Keratinocyte (primary cell): ENCODE measurements at regions not wholly inside any gene's neighbourhood (a gene's known extent, or its start where the extent isn't known, plus 50 kb on each side); places are given as distances from the start of the nearest gene placed in this dataset.

ENCODE experiments used
- DNase-seq: peaks from one replicate; pipeline ENCODE4 v3.0.0-alpha.2; 2011; ENCODE audit warnings: low read depth, missing footprints, low spot score
- FAIRE-seq: peaks from 2 replicates; lab custom pipeline; 2011; peaks lifted over from hg19 to GRCh38; lab: Jason Lieb, UNC
- H2AFZ ChIP-seq: 2 replicates; pipeline ENCODE4 v1.6.0; 2012; ENCODE audit warnings: low read length, control low read depth, inconsistent platforms; ENCODE audit not compliant: control insufficient read depth
- H3K27ac ChIP-seq: 2 replicates; pipeline ENCODE4 v1.5.1; 2011; ENCODE audit warnings: low read length; ENCODE audit not compliant: control insufficient read depth, insufficient read depth
- H3K27me3 ChIP-seq: 3 replicates; pipeline ENCODE4 v1.6.0; 2011; ENCODE audit warnings: low read length; ENCODE audit not compliant: control insufficient read depth, insufficient read depth; ENCODE audit errors: extremely low read depth
- H3K36me3 ChIP-seq, 2 experiments: 2 replicates in 1 of 2; 3 replicates in 1 of 2; pipeline ENCODE4 v1.5.1; 2011; ENCODE audit warnings: low read length in 2 of 2, mild to moderate bottlenecking in 1 of 2; ENCODE audit not compliant: control insufficient read depth in 2 of 2, insufficient read depth in 2 of 2; ENCODE audit errors: extremely low read depth in 1 of 2
- H3K4me1 ChIP-seq: 3 replicates; pipeline ENCODE4 v1.5.1; 2011; ENCODE audit warnings: low read length; ENCODE audit not compliant: control insufficient read depth, insufficient read depth; ENCODE audit errors: extremely low read depth
- H3K4me2 ChIP-seq: 3 replicates; pipeline ENCODE4 v1.6.0; 2011; ENCODE audit warnings: low read depth, low read length; ENCODE audit not compliant: control insufficient read depth, insufficient read depth; ENCODE audit errors: extremely low read depth
- H3K4me3 ChIP-seq, 3 experiments: fragments of 200-600 bp in 1 of 3; sonication (generic) in 1 of 3; 2 replicates in 2 of 3; 3 replicates in 1 of 3; pipeline ENCODE4 v1.5.1; 2011 to 2016; ENCODE audit warnings: low read length in 3 of 3, mild to moderate bottlenecking in 3 of 3, control low read depth in 2 of 3, inconsistent platforms in 1 of 3, low read depth in 1 of 3, mixed read lengths in 1 of 3, mixed run types in 1 of 3, moderate library complexity in 1 of 3; ENCODE audit not compliant: control insufficient read depth in 2 of 3, insufficient read depth in 2 of 3; ENCODE audit errors: extremely low read depth in 1 of 3
- H3K79me2 ChIP-seq: 2 replicates; pipeline ENCODE4 v1.6.0; 2012; ENCODE audit warnings: low read length; ENCODE audit not compliant: control insufficient read depth, insufficient read depth
- H3K9ac ChIP-seq: 3 replicates; pipeline ENCODE4 v1.6.0; 2011; ENCODE audit warnings: low read length; ENCODE audit not compliant: control insufficient read depth, insufficient read depth; ENCODE audit errors: extremely low read depth
- H3K9me1 ChIP-seq: 3 replicates; pipeline ENCODE4 v1.6.0; 2011; ENCODE audit warnings: low read length; ENCODE audit not compliant: control insufficient read depth, insufficient read depth; ENCODE audit errors: extremely low read depth
- H3K9me3 ChIP-seq: 2 replicates; pipeline ENCODE4 v1.5.1; 2012; ENCODE audit warnings: low read depth, low read length; ENCODE audit not compliant: control insufficient read depth
- H4K20me1 ChIP-seq: 3 replicates; pipeline ENCODE4 v1.6.0; 2011; ENCODE audit warnings: low read length; ENCODE audit not compliant: control insufficient read depth, insufficient read depth; ENCODE audit errors: extremely low read depth
- CTCF ChIP-seq, 3 experiments: IDR thresholded peaks in 1 of 3; conservative IDR thresholded peaks in 1 of 3; optimal IDR thresholded peaks in 1 of 3; 2 replicates in 2 of 3; 3 replicates in 1 of 3; pipeline versions ENCODE3 to v1.5.1; 2011; ENCODE audit warnings: low read length in 3 of 3, mild to moderate bottlenecking in 3 of 3, moderate library complexity in 2 of 3, control low read depth in 1 of 3, inconsistent platforms in 1 of 3; ENCODE audit not compliant: insufficient read depth in 2 of 3; ENCODE audit errors: extremely low read depth in 1 of 3
- EZH2 ChIP-seq: IDR thresholded peaks from one replicate; pipeline ENCODE4 v1.6.1; 2012; ENCODE audit warnings: inconsistent platforms, mild to moderate bottlenecking, low read length, moderate library complexity
- dilution Hi-C: fragments of 300-500 bp; cut with MboI; formaldehyde crosslinking; loops from one replicate; pipeline ENCODE4 v1.7.0; 2020; ENCODE audit warnings: low sequenced_read_pairs; ENCODE audit not compliant: extremely low pct_ligation_motif_present

GRCh38 chr5:25764733-25765132 is 1120.0 kb upstream of the CDH10 start:
- TF ChIP-seq CTCF (optimal IDR thresholded peaks at IDR 0.05 in 1 of 3, IDR thresholded peaks at IDR 0.05 in 1 of 3, conservative IDR thresholded peaks at IDR 0.05 in 1 of 3; ENCODE audit: extremely low read depth in 1 of 3, insufficient read depth in 2 of 3, low read length in 3 of 3) (no peak), EZH2 (no peak)
- Histone ChIP-seq H3K27me3 (no peaks in the 10 kb centered on the region), H3K9me3 (no peaks in the 10 kb centered on the region), H3K4me1 (no peaks in the 10 kb centered on the region), H3K36me3 (no peaks in the 10 kb centered on the region), H2AFZ (no peak overlapping the region), H4K20me1 (no peaks in the 10 kb centered on the region), H3K27ac (no peak overlapping the region), H3K4me3 (no peak overlapping the region), H3K79me2 (no peaks in the 10 kb centered on the region), H3K4me2 (no peak overlapping the region), H3K9ac (no peak overlapping the region), H3K9me1 (no peaks in the 10 kb centered on the region)
- dilution Hi-C loops: no loop called here
- DNase-seq: no peak
- no peak for FAIRE-seq

- no peak overlapping the region for H3K27ac ChIP-seq
- no peak overlapping the region for H2AFZ ChIP-seq
- no peaks in the 10 kb centered on the region for H3K9me3 ChIP-seq
- no peak for DNase-seq
- no peak overlapping the region for H3K9ac ChIP-seq
- dilution Hi-C loops: no loop called here
- FAIRE-seq: no peak
- H3K4me2 ChIP-seq: no peak overlapping the region
- no peaks in the 10 kb centered on the region for H3K4me1 ChIP-seq
- H3K9me1 ChIP-seq: no peaks in the 10 kb centered on the region
- TF ChIP-seq CTCF (optimal IDR thresholded peaks at IDR 0.05 in 1 of 3, IDR thresholded peaks at IDR 0.05 in 1 of 3, conservative IDR thresholded peaks at IDR 0.05 in 1 of 3; ENCODE audit: extremely low read depth in 1 of 3, insufficient read depth in 2 of 3, low read length in 3 of 3) (no peak), EZH2 (no peak)
- no peak overlapping the region for H3K4me3 ChIP-seq
- H3K79me2 ChIP-seq: no peaks in the 10 kb centered on the region
- H3K27me3 ChIP-seq: no peaks in the 10 kb centered on the region
- no peaks in the 10 kb centered on the region for H4K20me1 ChIP-seq
- no peaks in the 10 kb centered on the region for H3K36me3 ChIP-seq
Observed at GRCh38 chr5:25763781-25764180, 1119.0 kb upstream of the CDH10 start.
